HCT116 (cell line): ENCODE measurements at regions not wholly inside any gene's neighbourhood (a gene's known extent, or its start where the extent isn't known, plus 50 kb on each side); places are given as distances from the start of the nearest gene placed in this dataset.

Source experiments
- ATAC-seq: fragments of 200-7000 bp; cut with Tn5 transposase; 2 replicates; pipeline ENCODE4 v1.9.1; 2020; ENCODE audit warnings: mild to moderate bottlenecking, moderate library complexity
- BruUV-seq: library from RNA; stranded (reverse); fragments of 400-500 nt; replicated peaks from 2 replicates; lab custom pipeline; 2021; lab: Mats Ljungman, UMichigan
- CTCF ChIA-PET: fragments of 300-600 bp; sonication (Branson Sonifier 250); formaldehyde crosslinking; loops from one replicate; lab custom pipeline; 2021; ENCODE audit warnings: antibody characterized with exemption; lab: Charles Lee
- POLR2A ChIA-PET: fragments of 300-600, 350-600 bp; sonication (Branson Sonifier 250); formaldehyde crosslinking; loops from one replicate; lab custom pipeline; 2021; ENCODE audit warnings: antibody characterized with exemption; lab: Charles Lee
- RAD21 ChIA-PET, 2 experiments: fragments of 300-600 bp; sonication (Branson Sonifier 250); formaldehyde crosslinking; loops; one replicate each; lab custom pipeline; 2023; ENCODE audit warnings: low total read pairs in 2 of 2; ENCODE audit not compliant: uncharacterized antibody in 2 of 2, unreplicated experiment in 2 of 2, low non-redundant PET in 1 of 2; lab: Charles Lee
- DNase-seq: peaks from one replicate; pipeline ENCODE4 v3.0.0-alpha.2; 2010; ENCODE audit warnings: low read depth, low spot score
- H2AFZ ChIP-seq: fragments of 200-600 bp; shearing (Covaris generic), sonication (generic); 2 replicates; pipeline ENCODE4 v1.6.1; 2017; ENCODE audit warnings: low read depth, mixed run types, mixed read lengths, antibody characterized with exemption, low read length; ENCODE audit not compliant: poor library complexity, severe bottlenecking
- H3K27ac ChIP-seq: 2 replicates; pipeline ENCODE4 v1.5.1; 2012; ENCODE audit warnings: low read depth, low read length
- H3K27me3 ChIP-seq: fragments of 200-600 bp; sonication (generic); 2 replicates; pipeline ENCODE4 v1.6.1; 2016; ENCODE audit warnings: mixed run types, low read length, mixed read lengths; ENCODE audit not compliant: insufficient read depth
- H3K36me3 ChIP-seq, 2 experiments: fragments of 200-500 bp in 1 of 2; fragments of 200-600 bp in 1 of 2; sonication (Bioruptor generic) in 1 of 2; sonication (generic) in 1 of 2; 2 replicates each; pipeline versions ENCODE4 v1.5.1 to v1.6.1; 2014 to 2016; ENCODE audit warnings: low read length in 2 of 2, inconsistent platforms in 1 of 2, mixed read lengths in 1 of 2, mixed run types in 1 of 2; ENCODE audit not compliant: insufficient read depth in 2 of 2, control insufficient read depth in 1 of 2
- H3K4me1 ChIP-seq, 2 experiments: fragments of 200-600 bp in 1 of 2; sonication (generic) in 1 of 2; 2 replicates each; pipeline versions ENCODE4 v1.5.1 to v1.6.1; 2012 to 2017; ENCODE audit warnings: low read length in 2 of 2, inconsistent platforms in 1 of 2, mild to moderate bottlenecking in 1 of 2, mixed read lengths in 1 of 2, mixed run types in 1 of 2, moderate library complexity in 1 of 2; ENCODE audit not compliant: insufficient read depth in 2 of 2, control insufficient read depth in 1 of 2
- H3K4me2 ChIP-seq: fragments of 200-600 bp; sonication (generic); 2 replicates; pipeline ENCODE4 v1.6.1; 2017; ENCODE audit warnings: mixed run types, low read length, mixed read lengths
- H3K4me3 ChIP-seq, 2 experiments: fragments of 200-600 bp in 1 of 2; sonication (generic) in 1 of 2; replicated peaks in 1 of 2; 2 replicates each; pipeline ENCODE4 v1.5.1; 2011 to 2016; ENCODE audit warnings: low read length in 2 of 2, control low read depth in 1 of 2, low read depth in 1 of 2, mild to moderate bottlenecking in 1 of 2, mixed read lengths in 1 of 2, mixed run types in 1 of 2
- H3K79me2 ChIP-seq: fragments of 200-600 bp; sonication (generic); 2 replicates; pipeline ENCODE4 v1.6.1; 2017; ENCODE audit warnings: mild to moderate bottlenecking, mixed run types, low read length, moderate library complexity, mixed read lengths; ENCODE audit not compliant: insufficient read depth
- H3K9ac ChIP-seq: fragments of 200-600 bp; sonication (generic); 2 replicates; pipeline ENCODE4 v1.6.1; 2016; ENCODE audit warnings: low read length, mixed read lengths
- H3K9me2 ChIP-seq: fragments of 200-600 bp; sonication (generic), shearing (Covaris generic); 2 replicates; pipeline ENCODE4 v1.6.1; 2017; ENCODE audit warnings: mixed run types, mild to moderate bottlenecking, moderate library complexity; ENCODE audit not compliant: insufficient read depth
- H3K9me3 ChIP-seq, 2 experiments: fragments of 200-500 bp in 1 of 2; fragments of 200-600 bp in 1 of 2; sonication (Bioruptor generic) in 1 of 2; sonication (generic) in 1 of 2; 2 replicates each; pipeline ENCODE4 v1.6.1; 2014 to 2017; ENCODE audit warnings: low read length in 2 of 2, mixed read lengths in 2 of 2, inconsistent platforms in 1 of 2, low read depth in 1 of 2, mild to moderate bottlenecking in 1 of 2, mixed run types in 1 of 2, moderate library complexity in 1 of 2; ENCODE audit not compliant: control insufficient read depth in 1 of 2, insufficient read depth in 1 of 2
- H4K20me1 ChIP-seq: fragments of 200-600 bp; sonication (generic), shearing (Covaris generic); 2 replicates; pipeline ENCODE4 v1.6.1; 2017; ENCODE audit warnings: mixed run types, mild to moderate bottlenecking, moderate library complexity; ENCODE audit not compliant: insufficient read depth
- ATF3 ChIP-seq: IDR thresholded peaks from 2 replicates; pipeline ENCODE4 v1.6.1; 2012
- CBX3 ChIP-seq: IDR thresholded peaks from 2 replicates; pipeline ENCODE4 v1.6.1; 2012; ENCODE audit warnings: low read depth
- CEBPB ChIP-seq: IDR thresholded peaks from 2 replicates; pipeline ENCODE4 v1.6.1; 2012; ENCODE audit warnings: low read depth
- EGR1 ChIP-seq: IDR thresholded peaks from 2 replicates; pipeline ENCODE4 v1.6.1; 2012; ENCODE audit warnings: low read depth
- ELF1 ChIP-seq: IDR thresholded peaks from 2 replicates; pipeline ENCODE4 v1.6.1; 2012; ENCODE audit warnings: low read depth, borderline replicate concordance
- EZH2 ChIP-seq: fragments of 200-600 bp; sonication (generic); IDR thresholded peaks from 2 replicates; pipeline ENCODE4 v1.6.1; 2017; ENCODE audit warnings: antibody characterized with exemption, mixed run types
- EZH2phosphoT487 ChIP-seq: fragments of 200-600 bp; IDR thresholded peaks from 2 replicates; pipeline ENCODE4 v1.6.1; 2018; ENCODE audit warnings: antibody characterized with exemption, borderline replicate concordance
- POLR2A ChIP-seq: IDR thresholded peaks from 2 replicates; pipeline ENCODE4 v1.7.0; 2011; ENCODE audit warnings: borderline replicate concordance; ENCODE audit not compliant: insufficient read depth, insufficient read length; ENCODE audit errors: extremely low read depth
- POLR2AphosphoS5 ChIP-seq: IDR thresholded peaks from 2 replicates; pipeline ENCODE4 v1.6.1; 2011; ENCODE audit warnings: mild to moderate bottlenecking, low read depth, low read length, moderate library complexity
- RAD21 ChIP-seq: IDR thresholded peaks from 2 replicates; pipeline ENCODE4 v1.6.1; 2012; ENCODE audit warnings: low read depth, mild to moderate bottlenecking
- REST ChIP-seq: IDR thresholded peaks from 2 replicates; pipeline ENCODE4 v1.6.1; 2012; ENCODE audit warnings: low read depth
- SIN3A ChIP-seq: IDR thresholded peaks from 2 replicates; pipeline ENCODE4 v1.6.1; 2012; ENCODE audit warnings: low read depth
- SP1 ChIP-seq: IDR thresholded peaks from 2 replicates; pipeline ENCODE4 v1.6.1; 2012; ENCODE audit warnings: low read depth
- TCF7L2 ChIP-seq: IDR thresholded peaks from 2 replicates; pipeline ENCODE4 v1.7.0; 2011; ENCODE audit warnings: borderline replicate concordance, inconsistent platforms; ENCODE audit not compliant: insufficient read depth, insufficient read length; ENCODE audit errors: extremely low read depth
- ZFX ChIP-seq: fragments of 450-650 bp; IDR thresholded peaks from 2 replicates; pipeline ENCODE4 v1.6.1; 2017
- ZNF274 ChIP-seq: fragments of 200-500 bp; sonication (Bioruptor generic); IDR thresholded peaks from 2 replicates; pipeline ENCODE4 v1.6.1; 2014; ENCODE audit warnings: mild to moderate bottlenecking, low read depth, low read length, inconsistent platforms
- intact Hi-C: fragments of 100-400 bp; cut with micrococcal nuclease; formaldehyde crosslinking; loops from 2 replicates; pipeline ENCODE4 v1.10.0; 2022

- no peak for ATAC-seq
- Histone ChIP-seq H3K79me2 (no peaks in the 10 kb centered on the region), H3K9ac (no peak overlapping the region), H3K27me3 (no peaks in the 10 kb centered on the region), H2AFZ (no peak overlapping the region), H4K20me1 (no peaks in the 10 kb centered on the region), H3K4me1 (peaks cover 0 to 5% of the 10 kb centered on the region in 2 experiments; a peak in 1 of 4 replicates), H3K4me2 (no peak overlapping the region), H3K9me2 (no peaks in the 10 kb centered on the region), H3K36me3 (no peaks in the 10 kb centered on the region), H3K27ac (no peak overlapping the region), H3K4me3 (no peak overlapping the region), H3K9me3 (no peaks in the 10 kb centered on the region)
- ChIA-PET CTCF (interaction anchor here (1.0 kb wide), 1 partner anchor 17 kb away, joined by 3 read pairs; no protein-coding TSS in a partner anchor), RAD21 (no interaction called here), POLR2A (no interaction called here)
- TF ChIP-seq ZNF274 (no peak), SP1 (no peak), EZH2phosphoT487 (no peak), EGR1 (no peak), POLR2A (no peak), CBX3 (no peak), RAD21 (no peak), CEBPB (no peak), ATF3 (no peak), EZH2 (no peak), ELF1 (no peak), POLR2AphosphoS5 (no peak), SIN3A (no peak), ZFX (no peak), TCF7L2 (no peak), REST (no peak)
- intact Hi-C loops: no loop called here
- BruUV-seq: no TSS peak
- DNase-seq: no peak
Measured at GRCh38 chr6:6771964-6772363, 183.4 kb downstream of the LY86 start.
